ENCODE measurements at regions not wholly inside any gene's neighbourhood (a gene's known extent, or its start where the extent isn't known, plus 50 kb on each side); places are given as distances from the start of the nearest gene placed in this dataset.
"Not testable (repeated sequence)": the region's sequence is repeated elsewhere in the genome, so short reads cannot be mapped to it uniquely, and the experiment has no call there.

DNA sequence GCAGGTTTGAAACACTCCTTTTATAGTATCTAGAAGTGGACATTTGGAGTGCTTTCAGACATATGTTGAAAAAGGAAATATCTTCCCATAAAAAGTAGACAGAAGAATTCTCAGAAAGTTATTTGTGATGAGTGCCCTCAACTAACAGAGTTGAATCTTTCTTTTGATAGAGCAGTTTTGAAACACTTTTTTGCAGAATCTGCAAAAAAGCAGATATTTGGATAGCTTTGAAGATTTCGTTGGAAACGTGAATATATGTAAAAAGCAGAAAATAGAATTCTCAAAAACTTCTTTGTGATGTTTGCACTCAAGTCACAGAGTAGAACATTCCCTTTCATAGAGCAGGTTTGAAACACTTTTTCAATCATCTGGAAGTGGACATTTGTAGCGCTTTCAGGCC, 676.4 kb upstream of the ZNF337 start:
- DNase-seq: not testable (repeated sequence)

DNA sequence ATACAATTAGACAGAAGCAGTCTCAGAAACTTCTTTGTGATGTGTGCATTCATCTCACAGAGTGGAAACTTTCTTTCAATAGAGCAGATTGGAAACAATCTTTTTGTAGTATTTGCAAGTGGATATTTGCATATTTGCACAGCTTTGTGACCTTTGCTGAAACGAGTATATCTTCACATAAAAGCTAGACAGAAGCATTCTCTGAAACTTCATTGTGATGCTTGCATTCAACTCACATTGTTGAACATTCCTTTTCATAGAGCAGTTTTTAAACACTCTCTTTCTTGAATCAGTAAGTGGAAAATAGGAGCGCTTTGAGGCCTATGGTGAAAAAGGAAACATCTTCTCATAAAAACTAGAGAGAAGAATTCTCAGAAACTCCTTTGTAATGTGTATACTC, 657.9 kb upstream of the ZNF337 start:
- no peak for DNase-seq

DNA sequence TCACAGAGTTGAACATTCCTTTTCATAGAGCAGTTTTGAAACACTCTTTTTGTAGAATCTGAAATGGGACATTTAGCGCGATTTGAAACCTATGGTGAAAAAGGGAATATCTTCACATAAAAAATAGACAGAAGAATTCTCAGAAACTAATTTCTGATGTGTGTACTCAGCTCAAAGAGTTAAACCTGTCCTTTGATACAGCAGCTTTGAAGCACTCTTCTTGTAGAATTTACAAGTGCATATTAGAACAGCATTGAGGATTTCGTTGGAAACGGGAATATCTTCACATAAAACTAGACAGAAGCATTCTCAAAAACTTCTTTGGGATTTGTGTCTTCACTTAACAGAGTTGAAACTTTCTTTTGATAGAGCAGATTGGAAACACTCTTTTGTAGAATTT, 650.7 kb upstream of the ZNF337 start:
- no peak for DNase-seq

DNA sequence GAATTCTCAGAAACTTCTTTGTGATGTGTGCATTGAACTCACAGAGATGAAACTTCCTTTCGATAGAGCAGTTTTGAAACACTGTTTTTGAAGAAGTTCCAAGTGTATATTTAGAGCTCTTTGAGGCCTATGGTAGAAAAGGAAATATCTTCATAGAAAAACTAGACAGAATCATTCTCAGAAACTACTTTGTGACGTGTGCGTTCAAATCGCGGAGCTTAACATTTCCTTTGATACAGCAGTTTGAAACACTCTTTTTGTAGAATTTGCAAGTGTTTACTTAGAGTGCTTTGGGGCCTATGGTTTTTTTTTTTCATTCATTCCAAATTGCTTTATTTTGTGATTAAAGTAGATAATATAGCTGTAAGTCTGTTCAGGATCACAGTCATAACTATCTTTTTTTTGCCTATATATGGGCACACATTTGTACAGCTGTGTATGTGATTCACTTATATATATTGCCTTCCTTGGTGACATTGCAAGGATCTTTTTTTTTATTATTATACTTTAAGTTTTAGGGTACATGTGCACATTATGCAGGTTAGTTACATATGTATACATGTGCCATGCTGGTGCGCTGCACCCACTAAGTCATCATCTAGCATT, 643.9 kb upstream of the ZNF337 start:
- peak in 1 of 2 experiments; percentile 2 for DNase-seq

DNA sequence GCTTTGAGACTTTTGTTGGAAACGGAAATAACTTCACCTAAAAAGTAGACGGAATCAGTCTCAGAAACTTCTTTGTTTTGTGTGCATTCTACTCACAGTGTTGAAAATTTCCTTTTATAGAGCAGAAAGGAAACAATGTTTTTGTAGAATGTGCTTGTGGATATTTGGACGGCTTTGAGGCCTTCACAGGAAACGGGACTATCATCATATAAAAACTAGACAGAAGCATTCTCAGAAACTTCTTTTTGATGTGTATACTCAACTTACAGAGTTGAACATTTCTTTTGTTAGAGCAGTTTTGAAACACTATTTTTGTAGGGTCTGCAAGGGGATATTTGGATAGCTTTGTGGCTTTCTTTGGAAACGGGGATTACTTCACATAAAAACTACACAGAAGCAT, 627.5 kb upstream of the ZNF337 start:
- DNase-seq: no peak

DNA sequence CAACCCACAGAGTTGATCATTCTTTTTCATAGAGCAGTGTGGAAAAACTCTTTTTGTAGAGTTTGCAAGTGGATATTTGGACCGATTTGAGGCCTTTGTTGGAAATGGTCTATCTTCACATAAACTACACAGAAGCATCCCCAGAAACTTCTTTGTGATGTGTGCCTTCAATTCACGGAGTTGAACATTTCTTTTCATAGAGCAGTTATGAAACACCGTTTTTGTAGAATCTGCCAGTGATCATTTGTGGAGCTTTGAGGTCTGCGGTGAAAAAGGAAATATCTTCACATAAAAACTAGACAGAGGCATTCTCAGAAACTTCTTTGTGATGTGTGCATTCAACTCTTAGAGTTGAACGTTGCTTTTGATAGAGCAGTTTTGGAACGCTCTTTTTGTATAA, 618.4 kb upstream of the ZNF337 start:
- DNase-seq: no peak

DNA sequence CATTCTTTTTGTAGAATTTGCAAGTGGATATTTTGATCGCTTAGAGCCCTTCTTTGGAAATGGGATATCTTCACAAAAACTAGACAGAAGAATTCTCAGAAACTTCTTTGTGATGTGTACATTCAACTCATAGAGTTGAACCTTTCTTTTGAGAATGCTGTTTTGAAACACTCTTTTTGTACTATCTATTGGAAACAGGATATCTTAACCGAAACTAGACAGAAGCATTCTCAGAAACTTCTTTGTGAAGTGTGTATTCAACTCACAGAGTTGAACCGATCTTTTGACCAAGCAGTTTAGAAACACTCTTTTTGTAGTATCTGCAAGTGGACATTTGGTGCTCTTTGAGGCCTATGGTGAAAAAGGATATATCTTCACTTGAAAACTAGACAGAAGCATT, 613.1 kb upstream of the ZNF337 start:
- not testable (repeated sequence) for DNase-seq

DNA sequence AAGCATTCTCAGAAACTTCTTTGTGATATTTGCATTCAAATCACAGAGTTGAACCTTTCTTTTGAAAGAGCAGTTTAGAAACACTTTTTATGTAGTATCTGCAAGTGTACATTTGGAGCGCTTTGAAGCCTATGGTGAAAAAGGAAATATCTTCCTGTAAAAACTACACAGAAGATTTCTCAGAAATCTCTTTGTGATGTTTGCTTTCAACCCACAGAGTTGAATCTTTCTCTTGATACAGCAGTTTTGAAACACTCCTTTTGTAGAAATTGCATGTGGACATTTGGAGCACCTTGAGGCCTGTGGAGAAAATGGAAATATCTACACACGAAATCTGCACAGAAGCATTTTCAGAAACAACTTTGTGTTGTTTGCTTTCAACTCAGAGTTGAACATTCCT, 612.3 kb upstream of the ZNF337 start:
- DNase-seq: no peak

DNA sequence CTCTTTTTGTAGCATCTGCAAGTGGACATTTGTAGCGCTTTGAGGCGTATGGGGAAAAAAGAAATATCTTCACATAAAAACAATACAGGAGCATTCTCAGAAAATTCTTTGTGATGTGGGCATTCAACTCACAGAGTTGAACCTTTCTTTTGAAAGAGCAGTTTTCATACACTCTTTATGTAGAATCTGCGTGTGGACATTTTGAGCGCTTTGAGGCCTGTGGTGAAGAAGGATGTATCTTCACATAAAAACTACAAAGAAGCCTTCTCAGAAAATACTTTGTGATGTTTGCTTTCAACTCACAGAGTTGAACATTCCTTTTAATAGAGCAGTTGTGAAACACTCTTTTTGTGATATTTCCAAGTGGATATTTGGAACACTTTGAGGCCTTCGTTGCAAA, 598.4 kb upstream of the ZNF337 start:
- DNase-seq: no peak

DNA sequence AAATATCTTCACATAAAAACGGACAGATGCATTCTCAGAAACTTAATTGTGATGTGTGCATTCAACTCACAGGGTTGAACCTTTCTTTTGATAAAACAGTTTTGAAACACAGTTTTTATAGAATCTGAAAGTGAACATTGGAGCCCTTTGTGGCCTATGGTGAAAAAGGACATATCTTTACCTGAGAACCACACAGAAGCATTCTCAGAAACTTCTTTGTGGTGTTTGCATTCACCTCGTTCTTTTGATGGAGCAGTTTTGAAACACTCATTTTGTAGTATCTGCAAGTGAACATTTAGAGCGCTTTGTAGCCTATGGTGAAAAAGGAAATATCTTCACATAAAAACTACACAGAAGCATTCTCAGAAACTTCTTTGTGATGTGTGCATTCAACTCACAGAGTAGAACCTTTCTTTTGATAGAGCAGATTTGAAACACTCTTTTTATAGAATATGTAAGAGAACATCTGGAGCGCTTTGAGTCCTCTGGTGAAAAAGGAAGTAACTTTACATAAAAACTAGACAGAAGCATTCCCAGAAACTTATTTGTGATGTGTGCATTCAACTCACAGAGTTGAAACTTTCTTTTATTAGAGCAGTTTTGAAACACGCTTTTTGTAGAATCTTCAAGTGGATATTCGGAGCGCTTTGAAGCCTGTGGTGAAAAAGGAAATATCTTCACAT, 591.9 kb upstream of the ZNF337 start:
- DNase-seq: not testable (repeated sequence)

DNA sequence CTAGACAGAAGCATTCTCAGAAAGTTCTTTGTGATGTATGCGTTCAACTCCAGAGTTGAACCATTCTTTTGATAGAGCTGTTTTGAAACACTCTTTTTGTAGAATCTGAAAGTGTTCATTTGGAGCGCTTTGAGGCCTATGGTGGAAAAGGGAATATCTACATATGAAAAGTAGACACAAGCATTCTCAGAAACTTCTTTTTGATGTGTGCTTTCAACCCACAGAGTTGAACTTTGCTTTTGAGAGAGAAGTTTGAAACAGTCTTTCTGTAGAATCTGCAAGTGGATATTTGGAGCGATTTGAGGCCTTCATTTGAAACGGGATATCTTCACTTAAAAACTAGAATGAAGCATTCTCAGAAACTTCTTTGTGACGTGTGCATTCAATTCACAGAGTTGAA, 582.6 kb upstream of the ZNF337 start:
- no peak for DNase-seq

DNA sequence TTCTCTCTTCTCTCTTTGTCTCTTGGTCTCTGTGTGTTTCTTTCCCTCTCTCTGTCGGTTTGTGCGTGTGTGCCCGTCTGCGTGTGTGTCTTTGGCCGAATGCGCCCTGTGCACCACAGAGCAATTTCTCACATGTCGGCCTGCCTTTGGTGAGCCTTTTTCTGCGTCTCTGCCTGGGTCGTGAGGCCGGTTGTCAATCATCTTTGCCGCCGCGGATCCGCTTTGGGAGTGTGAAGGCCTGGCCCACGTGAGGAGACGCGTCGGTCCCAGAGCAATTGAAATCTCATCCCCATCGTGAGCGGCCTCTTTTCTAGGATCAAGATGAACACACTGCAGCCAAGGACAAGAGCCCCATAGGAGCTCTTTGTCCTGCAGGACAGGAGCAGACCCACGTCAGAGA, 580.7 kb upstream of the ZNF337 start:
- no peak for DNase-seq

DNA sequence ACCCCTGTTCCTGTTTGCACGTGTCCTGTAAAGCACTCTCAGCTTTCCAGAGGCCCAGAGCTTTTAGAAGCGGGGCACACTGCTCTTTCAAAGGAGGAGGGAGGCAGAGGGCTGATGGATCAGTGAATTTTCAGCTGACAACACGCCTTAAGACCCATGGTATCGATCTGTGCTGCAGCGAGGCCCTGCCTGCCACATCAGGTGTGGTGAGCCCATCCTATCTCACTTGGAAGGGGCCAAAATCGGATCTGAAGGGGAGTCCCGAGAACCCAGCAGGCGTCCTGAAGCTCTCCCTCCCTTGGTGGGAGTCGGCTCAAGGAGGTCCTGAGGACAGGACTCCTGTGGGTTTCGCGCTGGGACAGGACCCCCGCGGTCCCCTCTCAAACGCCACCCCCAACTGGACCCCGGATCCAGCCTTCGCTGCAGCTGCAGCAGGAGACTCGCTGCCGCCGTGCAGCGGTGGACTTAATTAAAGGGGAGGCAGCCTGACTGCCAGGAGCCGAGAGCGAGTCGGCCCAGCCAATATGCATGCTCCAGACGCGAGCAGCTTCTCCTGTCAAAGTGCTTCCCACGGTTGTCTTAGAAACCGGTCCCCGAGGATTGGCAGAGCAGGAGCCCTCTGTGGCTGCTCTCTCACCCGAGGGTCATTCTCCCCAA, 580.0 kb upstream of the ZNF337 start:
- no peak for DNase-seq

DNA sequence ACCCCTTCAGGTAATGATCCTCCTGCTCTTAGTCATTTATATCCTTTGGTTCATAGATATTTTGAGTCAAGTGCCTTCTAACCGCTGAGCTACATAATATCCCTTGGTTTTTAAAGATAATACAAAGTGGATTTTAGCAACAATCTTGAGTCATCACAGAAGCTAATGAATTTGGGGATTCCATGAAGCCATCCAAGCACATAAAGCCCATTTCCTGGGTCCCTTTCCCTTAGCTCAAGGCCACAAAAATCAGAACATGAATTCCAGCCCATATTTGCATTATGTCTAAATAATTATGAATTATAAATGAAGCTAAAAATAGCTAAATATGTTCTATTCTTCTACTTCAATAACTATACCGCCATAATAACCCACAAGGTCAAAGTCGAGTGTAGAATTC, 572.1 kb upstream of the ZNF337 start:
- not testable (repeated sequence) for DNase-seq

DNA sequence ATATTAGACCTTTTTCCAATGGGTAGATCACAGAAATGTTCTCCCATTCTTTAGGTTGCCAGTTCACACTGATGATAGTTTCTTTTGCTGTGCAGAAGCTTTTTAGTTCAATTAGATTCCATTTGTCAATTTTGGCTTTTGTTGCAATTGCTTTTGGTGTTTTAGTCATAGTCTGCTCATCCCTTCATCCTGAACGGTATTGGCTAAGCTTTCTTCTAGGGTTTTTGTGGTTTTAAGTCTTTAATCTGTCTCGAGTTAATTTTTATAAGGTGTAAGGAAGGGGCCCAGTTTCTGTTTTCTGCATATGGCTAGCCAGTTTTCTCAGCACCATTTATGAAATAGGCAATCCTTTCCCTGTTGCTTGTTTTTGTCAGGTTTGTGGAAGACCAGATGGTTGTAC, 564.3 kb upstream of the ZNF337 start:
- DNase-seq: not testable (repeated sequence)

DNA sequence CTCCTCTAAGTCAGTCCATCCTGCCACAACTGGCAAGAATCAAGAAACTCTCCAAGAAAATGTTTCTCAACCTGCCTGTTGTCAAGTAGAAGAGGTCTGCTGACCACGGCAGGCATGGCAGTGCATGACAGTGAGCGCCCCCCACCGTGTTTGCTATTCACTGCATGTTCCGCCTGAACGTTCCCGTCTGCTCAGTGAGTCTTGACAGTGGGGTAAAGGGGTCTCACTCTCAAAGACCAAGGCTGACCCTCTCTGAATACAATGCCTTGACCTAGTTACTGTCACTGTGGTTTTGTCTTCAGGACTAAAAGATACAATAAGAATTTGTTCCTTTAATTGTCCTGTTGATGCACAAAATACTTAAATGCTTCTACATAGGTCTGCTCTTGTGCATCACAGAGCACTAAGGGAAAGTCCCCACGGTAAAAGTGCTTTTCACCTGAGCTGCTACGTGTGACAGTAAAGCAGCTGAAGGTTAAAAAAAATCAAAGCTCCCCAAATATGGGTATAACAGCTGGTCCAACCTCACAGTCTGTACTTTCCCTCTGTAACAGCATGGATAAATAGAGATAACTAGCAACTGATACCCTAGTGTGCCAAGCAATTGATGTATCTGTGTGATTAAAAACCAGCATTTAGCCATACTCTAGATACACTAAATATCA, 555.8 kb upstream of the ZNF337 start:
- peak in 1 of 2 experiments; percentile 4 for DNase-seq

DNA sequence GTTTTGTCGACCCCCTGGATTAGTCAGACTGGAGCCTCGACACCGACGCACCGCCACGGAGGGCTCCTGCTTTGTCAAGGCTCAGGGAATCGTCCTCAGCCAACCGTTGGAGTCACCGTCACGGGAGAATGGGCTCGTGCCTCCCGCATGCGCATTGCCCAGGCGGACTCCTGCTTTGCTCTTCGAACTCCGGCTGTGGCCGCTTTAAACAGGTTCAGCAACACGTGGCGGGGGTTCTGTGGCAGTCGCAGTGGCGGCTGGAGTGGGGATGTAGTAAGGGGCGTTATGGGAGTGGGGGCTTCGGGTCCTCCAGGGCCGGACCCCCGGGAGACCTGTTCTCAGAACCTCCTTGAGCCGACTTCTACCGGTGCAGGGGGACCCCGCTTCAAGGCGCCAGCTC, 554.7 kb upstream of the ZNF337 start:
- DNase-seq: not testable (repeated sequence)

DNA sequence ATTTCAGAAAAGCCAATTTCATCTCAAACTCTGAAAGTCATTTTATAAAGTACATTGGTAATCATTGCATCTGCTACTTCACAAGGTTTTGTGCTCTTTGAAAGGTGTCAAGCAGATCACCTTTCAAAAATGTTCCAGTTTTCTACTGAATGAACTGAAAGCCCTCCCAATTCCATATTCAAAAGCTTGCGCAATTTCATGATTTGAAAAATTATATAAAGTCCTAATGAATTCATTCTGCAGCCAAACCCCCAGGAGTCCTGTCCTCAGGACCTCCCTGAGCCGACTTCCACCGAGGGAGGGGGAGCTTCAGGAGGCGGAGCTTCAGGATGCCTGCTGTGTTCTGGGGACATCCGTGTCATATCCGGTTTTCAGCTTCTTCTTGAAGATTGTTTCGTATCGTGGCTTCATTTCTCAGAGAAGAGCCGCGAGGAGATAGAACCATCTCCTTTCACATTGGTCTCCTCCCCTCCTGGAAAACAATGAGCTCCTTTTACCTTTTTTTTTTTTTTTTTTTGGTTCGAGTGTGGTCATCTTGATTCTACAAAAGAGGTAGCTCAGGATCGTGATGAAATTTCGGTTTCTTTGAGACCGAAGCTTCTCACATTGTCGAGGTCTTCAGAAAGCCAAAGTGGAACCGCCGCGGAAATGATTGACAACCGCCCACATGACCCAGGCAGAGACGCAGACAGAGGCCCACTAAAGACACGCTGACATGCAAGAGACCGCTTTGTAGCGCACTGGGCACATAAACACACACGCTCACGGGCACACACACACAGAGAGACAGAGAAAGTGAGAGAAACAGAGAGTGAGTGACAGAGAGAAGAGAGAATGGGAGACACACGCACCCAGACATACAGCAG, 553.8 kb upstream of the ZNF337 start:
- DNase-seq: not testable (repeated sequence)

DNA sequence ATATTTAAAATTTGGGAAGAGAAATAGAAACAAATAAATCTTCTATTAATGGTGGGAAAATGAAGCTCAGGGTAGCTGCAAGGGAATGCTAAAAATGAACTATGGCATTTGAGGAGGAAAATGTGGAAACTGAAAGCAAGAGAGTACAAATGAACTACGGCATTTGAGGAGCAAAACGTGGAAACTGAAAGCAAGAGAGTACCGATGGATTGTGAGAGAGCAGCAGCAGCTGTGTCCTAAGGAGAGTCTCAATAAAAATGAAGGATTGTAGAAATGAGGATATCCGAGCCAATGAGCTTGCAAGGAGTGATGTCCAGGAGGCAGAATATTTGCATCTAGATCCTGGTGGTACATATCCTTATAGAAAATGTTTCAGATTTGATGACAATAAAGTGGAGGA, 547.1 kb upstream of the ZNF337 start:
- DNase-seq: no peak

DNA sequence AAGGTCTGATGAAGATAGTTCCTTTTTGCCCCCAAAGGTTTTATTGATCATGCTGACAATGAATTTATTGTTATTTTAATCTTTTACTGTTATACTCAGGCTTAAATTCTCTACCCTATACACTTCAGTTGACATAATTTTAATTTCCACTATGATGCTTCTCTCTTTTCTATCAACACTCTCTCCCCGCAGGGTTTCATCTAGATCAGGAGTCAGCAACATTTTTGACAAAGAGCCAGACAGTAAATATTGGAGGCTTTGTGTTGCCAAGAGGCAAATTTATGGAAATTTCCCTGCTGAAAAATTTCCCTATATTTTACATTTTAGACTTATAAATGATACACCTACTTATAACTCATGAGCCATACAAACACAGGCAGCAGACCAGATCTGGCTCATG, 524.0 kb upstream of the ZNF337 start:
- DNase-seq: not testable (repeated sequence)

DNA sequence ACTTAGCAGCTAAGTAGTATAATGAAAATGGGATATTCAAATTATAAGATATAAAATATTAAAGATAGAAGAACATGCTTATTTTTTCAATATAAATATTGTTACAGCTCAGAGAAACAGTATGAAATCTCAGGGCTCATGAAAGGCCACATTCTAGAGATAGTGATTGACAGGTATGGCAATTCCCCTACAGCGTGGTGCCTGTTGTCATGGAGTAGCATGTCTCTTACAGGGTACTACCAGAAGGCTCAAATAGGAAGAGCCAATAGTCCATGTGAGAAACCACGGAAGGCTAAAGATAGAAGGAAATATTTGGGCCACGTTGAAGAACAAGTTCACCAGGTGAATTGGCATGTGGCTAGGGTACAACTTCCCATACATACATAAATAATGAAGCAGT, 522.9 kb upstream of the ZNF337 start:
- DNase-seq: not testable (repeated sequence)

DNA sequence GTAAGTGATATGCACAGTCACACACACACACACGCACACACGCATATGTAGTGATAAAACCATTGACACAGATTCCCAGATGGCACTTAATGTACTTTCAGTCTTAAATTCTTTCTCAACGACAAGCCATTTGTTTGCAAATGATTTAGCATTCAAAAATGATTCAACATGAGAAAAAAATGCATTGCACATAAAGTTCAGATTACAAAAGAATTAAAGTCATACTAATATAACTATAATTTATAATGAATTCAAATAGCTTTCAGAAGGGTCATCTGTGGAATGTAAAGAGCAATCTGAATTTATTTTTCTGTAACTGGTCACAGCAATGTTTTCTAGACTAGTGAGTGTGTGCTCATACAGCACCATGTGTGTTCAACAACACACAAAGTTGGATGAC, 521.6 kb upstream of the ZNF337 start:
- DNase-seq: no peak

DNA sequence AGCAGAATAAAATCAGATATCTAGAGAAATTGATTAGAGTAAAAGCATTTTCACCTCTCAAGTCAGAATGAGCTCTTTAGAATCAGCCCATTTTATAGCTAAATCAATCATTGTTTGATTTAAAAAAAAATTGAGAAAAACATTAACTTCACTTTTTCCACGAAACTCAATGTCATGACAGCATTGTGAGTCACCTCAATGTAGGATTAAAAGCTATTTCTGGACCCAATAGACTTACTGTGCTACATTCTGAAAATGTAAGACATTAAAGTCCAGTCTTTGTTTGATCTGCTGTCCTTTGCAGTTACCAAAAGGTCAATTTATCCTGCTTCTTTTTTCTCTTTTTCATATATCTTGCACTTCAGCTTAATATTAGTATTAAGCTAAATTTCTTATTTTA, 519.4 kb upstream of the ZNF337 start:
- no peak for DNase-seq
